GM13977 (cell line): ENCODE measurements at regions not wholly inside any gene's neighbourhood (a gene's known extent, or its start where the extent isn't known, plus 50 kb on each side); places are given as distances from the start of the nearest gene placed in this dataset.
"Not testable (repeated sequence)": the region's sequence is repeated elsewhere in the genome, so short reads cannot be mapped to it uniquely, and the experiment has no call there.

Source experiments
- DNase-seq: peaks from one replicate; pipeline ENCODE4 v3.0.0; 2012; ENCODE audit warnings: low spot score
- in situ Hi-C: fragments of 300-500 bp; cut with MboI; formaldehyde crosslinking; loops from one replicate; pipeline ENCODE4 v1.12.0; 2022; ENCODE audit warnings: low sequenced_read_pairs, low pct_unique_long_range_greater_than_20kb, mixed read lengths, inconsistent platforms; ENCODE audit not compliant: unreplicated experiment
- TF ChIP-seq, protein P1 (sequence below): IDR thresholded peaks from 2 replicates; pipeline ENCODE4 v1.5.1; 2012; ENCODE audit warnings: mild to moderate bottlenecking, control low read depth; ENCODE audit not compliant: insufficient read depth; ENCODE audit errors: extremely low read depth, missing control alignments

DNA sequence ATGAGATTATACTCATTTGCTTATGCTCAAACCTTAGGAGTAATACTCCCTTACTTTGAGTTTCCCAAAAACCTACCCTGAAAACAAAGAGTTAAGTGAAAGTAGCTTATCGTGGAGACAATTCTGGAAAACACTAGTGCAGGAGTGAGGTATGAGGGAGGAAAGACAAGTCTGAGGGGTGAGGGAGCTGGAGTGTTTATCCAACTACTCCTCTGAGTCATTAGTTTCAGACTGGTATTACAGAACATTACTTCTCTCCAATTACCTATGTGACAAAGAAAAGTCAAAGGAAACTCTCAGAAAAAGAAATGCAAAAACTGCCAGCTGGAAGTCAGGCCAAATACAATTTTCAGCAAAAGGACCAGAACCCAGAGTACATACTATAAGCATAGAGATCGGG is 171.1 kb upstream of the SPTLC3 start:
- TF ChIP-seq, protein P1, sequence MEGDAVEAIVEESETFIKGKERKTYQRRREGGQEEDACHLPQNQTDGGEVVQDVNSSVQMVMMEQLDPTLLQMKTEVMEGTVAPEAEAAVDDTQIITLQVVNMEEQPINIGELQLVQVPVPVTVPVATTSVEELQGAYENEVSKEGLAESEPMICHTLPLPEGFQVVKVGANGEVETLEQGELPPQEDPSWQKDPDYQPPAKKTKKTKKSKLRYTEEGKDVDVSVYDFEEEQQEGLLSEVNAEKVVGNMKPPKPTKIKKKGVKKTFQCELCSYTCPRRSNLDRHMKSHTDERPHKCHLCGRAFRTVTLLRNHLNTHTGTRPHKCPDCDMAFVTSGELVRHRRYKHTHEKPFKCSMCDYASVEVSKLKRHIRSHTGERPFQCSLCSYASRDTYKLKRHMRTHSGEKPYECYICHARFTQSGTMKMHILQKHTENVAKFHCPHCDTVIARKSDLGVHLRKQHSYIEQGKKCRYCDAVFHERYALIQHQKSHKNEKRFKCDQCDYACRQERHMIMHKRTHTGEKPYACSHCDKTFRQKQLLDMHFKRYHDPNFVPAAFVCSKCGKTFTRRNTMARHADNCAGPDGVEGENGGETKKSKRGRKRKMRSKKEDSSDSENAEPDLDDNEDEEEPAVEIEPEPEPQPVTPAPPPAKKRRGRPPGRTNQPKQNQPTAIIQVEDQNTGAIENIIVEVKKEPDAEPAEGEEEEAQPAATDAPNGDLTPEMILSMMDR: no peak
- in situ Hi-C loops: no loop called here
- no peak for DNase-seq

DNA sequence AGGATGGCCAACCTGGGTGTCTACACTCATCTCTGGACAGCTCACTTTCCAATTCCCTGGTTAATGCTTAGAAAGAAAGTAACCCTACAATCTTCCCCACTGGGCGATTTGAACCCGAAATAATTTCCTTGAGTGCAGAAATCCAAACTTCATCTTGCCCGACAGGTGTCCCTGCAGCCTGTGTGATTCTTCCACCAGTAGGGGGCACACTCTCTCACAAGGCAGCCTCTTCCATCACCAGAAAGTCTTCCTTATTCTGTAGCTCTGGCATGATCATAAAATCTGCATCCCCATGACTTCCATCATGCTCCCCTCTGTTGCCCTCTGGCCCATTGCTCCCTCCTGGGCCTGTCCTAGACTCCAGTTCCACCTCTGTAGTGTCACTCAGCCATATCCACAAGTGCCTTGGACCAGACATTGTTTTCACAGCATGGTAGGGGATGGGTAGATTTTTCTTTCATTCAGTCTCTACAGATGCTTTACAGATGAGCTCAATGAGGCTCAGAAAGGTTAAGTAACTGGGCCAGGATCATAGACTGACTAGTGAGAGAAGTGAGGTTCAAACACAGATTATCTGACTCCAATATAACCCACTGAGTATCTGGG is 170.4 kb upstream of the SPTLC3 start:
- in situ Hi-C loops: no loop called here
- no peak for DNase-seq
- TF ChIP-seq, protein P1: peak; percentile 50

DNA sequence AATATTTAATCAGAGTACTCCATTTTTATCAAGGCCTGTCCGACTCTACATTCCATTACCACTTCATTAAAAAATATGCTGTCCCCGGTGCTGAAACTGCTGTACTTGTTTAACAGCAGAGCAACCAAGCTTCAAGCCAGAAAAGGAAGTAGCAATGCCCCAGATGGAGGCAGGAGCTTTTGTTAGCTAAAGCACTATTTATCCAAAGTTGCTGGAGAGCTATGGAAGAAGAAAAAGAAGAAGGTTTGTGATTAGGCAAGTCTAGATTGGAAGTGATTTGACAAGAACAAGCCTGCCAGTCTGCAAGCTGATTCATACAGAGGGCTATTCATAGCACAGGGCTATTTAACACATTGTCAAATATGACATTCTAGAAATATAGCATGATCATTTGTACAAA is 160.9 kb upstream of the SPTLC3 start:
- no peak for DNase-seq
- TF ChIP-seq, protein P1: no peak
- in situ Hi-C loops: no loop called here

DNA sequence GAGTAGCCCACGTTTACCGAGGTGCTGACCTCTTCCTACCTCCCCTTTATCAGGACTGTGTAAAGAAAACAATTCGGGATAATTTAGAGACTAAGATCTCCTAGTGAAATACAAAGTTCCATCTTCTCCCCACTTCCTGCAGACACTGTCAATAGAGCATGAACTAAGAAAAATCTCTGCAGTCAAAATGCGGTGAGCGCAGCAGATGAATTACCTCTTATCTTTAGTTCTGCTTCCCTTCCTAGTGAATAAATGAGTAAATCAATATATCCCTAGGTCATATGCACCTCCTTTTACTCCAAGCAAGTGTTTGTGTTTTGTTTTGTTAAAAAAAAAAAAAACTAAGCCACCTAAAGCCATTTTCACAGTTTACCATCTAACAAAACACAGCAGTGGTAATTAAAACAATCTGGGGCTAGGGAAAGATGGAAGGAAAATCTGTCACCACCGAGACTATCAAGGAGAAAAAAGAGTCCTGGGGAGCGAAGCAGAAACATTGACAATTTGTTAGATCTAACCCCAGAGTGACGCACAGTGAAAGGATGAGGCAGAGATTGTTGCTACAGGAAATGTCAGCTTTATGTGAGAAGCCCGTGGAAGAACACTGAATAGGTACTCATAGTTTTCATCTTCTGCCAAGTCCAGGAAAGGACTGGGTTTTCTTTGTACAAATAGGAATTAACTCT is 159.4 kb upstream of the SPTLC3 start:
- DNase-seq: no peak
- in situ Hi-C loops: no loop called here
- TF ChIP-seq, protein P1: no peak

DNA sequence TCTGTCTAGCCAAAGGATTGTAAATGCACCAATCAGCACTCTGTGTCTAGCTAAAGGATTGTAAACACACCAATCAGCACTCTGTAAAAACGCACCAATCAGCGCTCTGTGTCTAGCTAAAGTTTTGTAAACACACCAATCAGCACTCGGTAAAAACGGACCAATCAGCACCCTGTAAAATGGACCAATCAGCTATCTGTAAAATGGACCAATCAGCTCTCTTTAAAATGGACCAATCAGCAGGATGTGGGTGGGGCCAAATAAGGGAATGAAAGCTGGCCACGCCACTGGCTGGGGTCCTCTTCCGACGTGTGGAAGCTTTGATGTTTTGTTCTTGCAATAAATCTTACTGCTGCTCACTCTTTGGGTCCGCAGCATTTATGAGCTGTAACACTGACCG is 151.1 kb upstream of the SPTLC3 start:
- in situ Hi-C loops: not testable (repeated sequence)

DNA sequence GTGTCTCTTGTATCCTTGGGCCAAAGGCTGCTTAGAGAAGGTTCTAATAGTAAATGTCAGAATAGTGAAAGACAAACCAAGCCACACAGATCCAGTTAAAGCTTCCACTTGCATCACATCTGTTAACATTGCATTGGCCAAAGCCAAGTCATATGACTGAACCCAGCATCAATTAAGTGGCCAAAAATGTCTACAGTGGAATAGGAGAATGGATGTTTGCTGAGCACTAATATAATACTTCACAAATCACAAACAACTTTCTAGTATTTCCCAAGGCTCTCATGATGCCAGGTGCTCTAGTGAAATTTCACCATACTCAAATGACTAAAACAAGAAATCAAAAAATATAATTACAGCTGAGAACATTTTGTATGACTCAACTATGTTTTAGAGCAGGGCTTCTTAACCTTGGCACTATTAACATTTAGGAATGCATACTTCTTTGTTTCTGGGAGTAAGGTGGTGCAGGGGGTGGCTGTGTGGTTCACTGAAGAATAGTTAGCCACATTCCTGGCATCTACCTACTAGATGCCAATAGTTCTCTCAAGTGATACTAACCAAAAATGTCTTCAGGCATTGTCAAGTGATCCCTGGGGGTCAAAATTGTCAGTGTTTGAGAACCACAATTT is 148.0 kb upstream of the SPTLC3 start:
- TF ChIP-seq, protein P1: no peak
- in situ Hi-C loops: no loop called here
- DNase-seq: no peak

More for the DNA sequence above, 151.1 kb upstream of the SPTLC3 start:
- not testable (repeated sequence) for DNase-seq

DNA sequence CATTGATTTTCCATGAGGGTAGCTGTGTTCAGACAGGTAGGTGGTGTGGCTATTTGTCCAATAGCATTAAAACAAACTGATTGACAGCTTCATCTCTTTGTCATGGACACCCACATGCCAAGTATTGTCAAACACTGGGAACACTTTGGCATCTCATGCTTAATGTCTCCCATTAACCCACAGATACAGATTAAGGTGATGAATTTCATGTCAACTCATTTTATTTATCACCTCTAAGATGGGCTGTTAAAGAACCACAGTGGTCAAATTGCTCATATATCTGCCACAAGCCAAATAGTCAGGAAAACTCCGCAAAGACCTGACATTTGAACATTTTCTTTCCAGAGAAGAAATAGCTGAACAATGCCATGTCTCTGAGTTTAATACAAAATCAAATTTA is 139.1 kb upstream of the SPTLC3 start:
- in situ Hi-C loops: no loop called here
- no peak for DNase-seq
- TF ChIP-seq, protein P1: no peak
